ENCODE measurements at regions not wholly inside any gene's neighbourhood (a gene's known extent, or its start where the extent isn't known, plus 50 kb on each side); places are given as distances from the start of the nearest gene placed in this dataset.

DNA sequence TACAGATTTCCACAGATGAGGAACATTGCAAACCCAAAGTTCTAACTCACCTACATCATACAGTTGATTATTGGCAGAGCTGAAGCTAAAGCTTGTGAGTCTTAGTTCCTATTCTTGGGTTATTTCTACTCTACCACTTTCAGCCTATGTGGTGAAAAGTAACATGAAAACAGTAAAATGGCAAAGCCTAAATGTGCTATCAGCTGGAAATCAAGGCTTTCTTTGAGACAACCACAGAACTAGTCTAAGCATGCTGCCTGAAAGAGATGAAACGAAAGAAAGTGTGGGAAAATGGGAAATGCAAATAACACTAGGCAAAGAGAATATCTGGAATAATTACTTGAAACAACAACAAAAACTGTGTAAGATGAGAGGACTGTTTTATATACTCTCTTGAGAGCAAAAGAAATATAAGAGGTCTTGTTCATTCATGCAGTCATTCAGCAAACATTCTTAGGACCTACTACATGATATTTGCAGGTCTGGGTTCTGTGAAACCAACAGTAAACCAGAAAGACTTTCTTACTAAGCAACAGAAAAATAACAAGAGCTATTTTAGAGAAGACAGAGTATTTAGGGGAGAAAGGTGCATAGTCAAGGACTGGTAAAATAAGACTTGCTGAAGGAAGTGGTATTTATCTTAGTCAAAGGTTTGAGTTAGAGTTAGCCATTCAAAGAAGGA, 437.1 kb downstream of the HTR7 start:
- DNase-seq: no peak

DNA sequence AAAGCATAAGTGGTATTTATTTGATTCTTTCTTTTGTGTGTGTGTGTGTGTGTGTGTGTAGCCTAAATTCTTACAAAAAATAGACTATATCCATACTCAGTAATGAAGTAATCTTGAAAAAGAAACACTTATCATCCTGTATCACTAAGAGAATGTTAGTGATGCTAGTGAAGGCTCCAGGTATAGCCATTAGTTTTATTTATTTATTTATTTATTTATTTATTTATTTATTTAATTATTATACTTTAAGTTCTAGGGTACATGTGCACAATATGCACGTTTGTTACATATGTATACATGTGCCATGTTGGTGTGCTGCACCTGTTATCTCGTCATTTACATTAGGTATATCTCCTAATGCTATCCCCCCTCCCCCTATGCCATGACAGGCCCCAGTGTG, 436.0 kb downstream of the HTR7 start:
- no peak for DNase-seq

DNA sequence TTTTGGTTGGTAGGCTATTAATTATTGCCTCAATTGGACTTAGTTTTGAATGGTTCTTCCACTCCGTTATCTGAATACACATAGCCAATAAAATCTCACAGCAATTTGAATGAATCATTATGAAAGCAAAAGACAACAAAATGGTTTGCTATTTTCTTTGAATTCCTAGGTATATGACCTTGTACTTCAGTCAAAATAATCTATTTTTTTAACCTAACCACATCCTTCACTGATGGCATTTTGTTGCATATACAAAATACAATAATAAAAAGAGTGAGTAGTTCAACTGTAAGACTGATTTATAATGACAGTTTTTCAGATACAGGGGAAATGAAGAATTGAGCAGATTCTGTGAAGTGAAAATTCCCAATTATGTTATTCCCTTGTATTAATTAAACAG, 433.1 kb downstream of the HTR7 start:
- DNase-seq: no peak

DNA sequence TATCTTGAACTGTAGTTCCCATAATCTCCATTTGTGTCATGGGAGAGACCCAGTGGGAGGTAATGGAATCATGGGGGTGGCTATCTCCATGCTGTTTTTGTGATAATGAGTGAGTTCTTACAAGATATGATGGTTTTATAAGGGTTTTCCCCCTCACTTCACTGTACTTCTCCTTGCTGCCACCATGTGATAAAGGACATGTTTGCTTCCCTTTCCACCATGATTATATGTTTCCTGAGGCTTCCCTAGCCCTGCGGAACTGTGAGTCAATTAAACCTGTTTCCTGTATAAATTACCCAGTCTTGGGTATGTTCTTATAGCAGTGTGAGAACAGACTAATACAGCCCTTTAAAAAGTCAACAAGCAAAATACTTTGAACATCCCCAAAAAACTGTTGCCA, 427.7 kb downstream of the HTR7 start:
- DNase-seq: no peak

DNA sequence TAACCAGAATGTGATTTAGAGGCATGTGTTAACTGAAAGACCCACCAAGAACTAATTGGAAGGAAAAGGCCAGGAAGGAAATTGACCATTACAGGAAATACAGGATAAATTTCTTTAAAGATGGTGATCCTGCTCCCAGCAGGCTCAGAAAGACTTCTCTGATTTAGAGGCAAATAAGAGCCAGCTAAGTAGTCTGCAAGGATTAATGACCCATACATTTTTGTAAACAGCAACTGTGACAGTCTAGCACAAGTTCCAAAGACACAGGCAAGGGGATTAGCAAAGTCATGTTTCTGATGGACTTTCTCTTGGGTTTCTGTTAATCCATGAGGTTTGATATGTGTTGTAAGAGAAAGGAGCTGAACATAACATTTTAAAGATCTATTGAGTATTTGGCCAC, 425.0 kb downstream of the HTR7 start:
- DNase-seq: no peak

DNA sequence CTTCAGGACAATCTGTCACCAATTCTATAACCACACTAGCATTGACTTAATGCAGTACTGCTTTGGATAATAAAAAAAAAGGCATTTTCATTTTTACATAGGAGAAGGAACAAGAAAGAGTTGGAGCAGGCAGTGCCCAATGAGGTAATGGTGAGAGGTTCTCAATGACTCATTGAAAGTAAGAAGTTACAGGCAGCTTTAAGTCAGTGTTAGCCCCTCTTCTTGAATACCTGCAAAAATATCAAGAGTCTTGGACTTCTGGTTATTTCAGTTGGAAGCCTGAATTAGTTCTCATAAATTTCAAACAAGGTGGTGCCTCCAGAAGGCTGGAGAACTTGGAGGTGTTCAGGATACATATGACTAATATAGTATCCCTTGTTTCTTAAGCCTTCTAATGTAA, 422.5 kb downstream of the HTR7 start:
- no peak for DNase-seq

DNA sequence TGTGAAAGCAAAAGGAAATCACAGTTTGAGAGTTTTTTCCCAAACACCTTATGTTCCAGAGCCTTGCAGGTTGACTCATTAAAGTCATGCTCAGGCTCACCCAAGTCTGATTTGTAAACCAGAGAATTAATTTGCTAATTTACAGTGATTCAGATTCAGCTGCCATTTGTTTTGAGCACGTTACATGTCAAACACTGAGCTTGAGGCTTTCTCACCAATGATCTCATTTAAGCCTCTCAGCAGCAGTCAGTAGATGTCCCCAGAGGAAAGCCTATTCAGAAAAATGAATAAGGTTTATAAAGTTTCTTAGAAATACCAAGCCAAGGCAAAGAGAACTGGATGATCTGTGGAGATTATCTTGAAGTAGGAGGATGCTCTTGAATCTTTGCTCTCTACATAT, 420.4 kb downstream of the HTR7 start:
- DNase-seq: no peak

DNA sequence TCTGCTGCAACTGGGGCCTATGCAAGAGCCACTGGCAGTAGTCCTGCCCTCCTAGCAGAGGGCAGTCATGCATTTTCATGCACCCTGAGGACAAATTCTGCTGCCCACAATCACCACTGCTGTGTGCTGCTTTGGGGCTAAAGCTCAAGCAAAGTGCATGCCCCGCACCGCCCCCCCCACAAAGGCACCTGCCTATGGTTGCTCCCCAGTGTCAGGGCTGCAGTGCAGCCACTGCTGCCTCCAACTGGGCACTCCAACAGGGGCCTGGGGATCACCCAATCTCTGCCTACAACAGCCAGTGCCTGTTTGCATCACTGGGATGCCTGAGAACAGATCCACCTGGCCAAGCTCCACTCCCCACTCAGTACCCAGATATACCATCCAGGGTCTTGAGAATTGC, 417.0 kb downstream of the HTR7 start:
- no peak for DNase-seq

DNA sequence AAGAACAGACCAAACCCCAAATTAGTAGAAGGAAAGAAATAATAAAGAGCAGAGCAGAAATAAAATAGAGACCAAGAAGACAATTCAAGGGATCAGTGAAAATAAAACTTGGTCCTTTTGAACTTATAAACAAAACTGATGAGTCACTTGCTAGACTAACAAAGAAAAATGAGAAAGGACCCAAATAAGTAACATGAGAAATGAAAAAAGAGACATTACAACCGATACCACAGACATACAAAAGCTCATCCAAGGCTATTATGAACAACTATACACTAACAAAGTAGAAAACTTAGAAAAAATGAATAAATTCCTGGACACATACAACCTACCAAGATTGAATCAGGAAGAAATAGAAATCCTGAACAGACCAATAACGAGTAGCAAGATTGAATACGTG, 414.5 kb downstream of the HTR7 start:
- no peak for DNase-seq

DNA sequence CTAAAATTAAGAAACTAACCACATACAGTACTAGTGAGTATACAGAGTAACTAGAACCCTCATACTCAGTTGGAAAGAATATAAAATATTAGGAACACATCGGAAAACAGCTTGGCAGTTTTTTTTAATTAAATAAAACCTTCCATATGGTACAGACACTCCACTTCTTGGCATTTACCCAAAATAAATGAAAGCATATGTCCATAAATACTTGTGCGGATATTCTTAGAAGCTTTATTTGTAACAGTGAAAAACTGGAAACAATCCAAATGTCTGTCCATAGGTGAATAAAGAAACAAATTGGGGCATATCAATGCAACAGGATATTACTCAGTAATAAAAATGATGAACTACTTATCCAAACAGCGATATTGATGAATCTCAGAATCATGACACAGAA, 410.0 kb downstream of the HTR7 start:
- peak in 1 of 3 experiments; percentile 58 for DNase-seq

DNA sequence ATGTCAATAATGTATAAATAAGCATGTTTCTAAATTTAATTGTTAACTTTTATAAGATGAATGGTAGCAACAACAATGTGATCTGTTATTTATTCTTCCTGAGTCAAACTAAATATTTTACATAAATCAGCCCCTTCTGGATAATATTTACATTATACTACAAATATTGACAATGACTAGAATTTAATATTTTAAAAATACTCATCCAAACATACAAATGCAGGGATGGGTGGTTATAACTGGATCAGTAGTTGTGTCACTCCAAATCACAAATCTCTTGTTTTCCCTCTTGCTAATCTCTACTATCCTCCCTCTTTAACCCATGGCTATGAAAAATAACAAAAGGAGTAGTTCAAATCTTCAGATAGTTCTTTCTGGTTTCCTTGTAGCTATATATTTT, 407.0 kb downstream of the HTR7 start:
- peak in 1 of 3 experiments; percentile 9 for DNase-seq

DNA sequence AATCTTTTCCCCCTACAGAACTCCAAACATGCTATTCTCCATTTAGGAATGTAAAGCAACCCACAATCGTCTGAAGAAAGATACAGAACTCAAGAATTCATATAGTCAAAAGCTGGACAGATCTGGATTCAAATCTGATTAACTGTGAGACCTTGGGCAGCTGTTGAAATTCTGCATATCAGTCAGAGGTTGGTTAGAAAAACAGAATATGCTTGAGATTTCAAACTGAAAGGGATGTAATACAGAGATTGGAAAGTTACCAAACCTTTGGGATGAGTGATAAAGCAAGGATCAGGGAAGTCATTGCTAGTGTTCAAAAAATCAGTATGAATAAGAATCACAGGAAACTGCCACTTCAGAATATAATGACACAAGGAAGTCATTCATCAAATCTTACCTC, 406.6 kb downstream of the HTR7 start:
- peak in 1 of 3 experiments; percentile 17 for DNase-seq

DNA sequence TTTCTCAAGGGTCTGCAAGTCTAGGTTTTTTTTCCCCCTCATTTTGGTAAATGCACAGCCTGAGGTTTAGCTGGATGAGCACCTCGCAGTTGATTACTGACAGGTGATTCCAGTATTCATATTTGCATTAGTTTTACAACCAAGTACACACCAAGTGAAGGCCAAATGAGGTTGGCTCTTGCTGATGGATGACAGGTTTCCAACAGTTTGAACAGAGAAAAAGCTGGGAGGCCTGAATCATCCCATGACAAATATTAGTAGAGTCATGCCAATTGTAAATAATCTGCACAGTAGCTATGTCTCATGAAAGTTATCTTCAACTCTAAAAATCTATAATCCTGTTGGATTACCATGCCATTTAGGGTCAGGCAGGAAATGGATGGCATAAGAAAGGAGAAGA, 399.8 kb downstream of the HTR7 start:
- DNase-seq: no peak

DNA sequence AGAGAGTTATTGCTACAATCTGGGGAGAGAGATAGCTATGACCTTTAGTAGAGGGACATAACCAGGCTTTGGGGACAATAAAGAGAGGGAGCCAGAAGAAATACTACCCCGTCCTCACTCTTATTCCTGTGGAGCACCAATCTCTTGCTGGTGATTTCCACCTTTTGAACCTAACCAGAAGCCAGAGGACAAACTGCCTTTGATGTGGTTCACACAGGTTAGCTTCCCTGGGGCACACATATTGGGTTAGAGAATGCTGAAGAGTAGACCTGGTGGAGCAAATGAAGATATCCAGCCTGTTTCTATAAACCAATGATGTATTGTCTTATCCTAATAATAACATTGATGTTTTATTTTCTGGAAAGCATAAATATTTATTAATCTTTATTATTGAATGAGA, 399.3 kb downstream of the HTR7 start:
- no peak for DNase-seq

DNA sequence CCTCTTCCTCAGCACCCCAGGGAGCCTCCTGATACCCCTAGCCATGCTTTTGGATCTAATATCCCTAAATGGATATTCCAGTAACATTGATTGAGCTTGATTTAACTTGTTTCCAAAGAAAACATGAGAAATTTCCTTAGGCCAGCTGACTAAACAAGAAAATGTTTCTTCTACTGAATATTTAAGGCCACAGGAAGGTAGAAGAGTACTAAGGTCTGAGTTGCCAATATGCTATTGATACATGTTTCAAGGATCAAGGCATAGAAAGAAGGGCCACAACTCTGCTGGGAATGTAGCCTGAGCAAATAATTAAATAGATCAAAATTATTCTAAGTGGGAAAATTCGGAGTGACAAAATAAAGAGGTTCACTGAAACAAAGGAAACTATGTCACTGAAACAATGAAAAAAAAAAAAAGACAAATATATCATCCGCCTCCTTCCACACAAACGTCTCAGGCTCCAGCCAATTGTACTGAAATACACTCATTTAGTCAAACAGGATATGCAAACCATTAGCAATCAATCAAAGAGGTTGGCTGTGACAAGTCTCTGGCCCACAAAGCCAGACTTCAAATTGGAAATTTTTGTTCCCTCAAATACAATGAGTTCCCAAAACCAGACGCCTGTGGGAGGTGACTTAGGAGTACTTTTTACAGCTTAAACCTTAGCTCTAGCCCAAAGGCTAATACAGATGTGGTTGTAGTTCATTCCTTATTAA, 396.2 kb downstream of the HTR7 start:
- DNase-seq: peak in 1 of 3 experiments; percentile 2

DNA sequence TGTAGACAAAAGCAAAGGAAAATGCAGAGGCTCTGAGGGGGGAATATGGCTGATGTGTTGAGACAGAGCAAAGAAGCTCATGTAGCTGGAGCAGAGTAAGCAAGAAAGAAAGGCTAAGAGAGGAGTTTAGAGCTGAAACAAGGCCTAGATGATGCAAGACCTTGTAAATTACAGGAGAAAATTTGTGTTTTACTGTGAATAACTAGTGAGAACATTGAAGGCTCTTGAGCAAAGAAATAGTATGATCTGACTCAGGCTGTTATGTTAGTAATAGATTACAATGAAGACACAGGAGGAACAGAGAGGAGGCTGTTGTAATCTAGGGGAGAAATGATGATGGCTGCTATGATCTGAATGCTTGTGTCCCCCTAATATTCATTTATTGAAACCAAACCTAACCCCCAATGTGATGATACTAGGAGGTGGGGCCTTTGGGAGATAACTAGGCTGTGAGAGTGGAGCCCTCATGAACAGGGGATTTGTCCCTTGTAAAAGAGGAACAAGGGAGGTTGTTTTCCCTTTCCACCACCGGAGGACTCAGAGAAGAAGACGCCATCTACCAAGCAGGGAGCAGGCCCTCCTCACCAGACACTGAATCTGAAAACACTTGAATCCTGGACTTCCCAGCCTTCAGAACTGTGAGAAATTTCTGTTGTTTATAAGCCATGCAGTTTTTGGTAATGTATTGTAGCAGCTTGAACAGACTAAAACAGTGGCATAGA, 394.9 kb downstream of the HTR7 start:
- DNase-seq: no peak

DNA sequence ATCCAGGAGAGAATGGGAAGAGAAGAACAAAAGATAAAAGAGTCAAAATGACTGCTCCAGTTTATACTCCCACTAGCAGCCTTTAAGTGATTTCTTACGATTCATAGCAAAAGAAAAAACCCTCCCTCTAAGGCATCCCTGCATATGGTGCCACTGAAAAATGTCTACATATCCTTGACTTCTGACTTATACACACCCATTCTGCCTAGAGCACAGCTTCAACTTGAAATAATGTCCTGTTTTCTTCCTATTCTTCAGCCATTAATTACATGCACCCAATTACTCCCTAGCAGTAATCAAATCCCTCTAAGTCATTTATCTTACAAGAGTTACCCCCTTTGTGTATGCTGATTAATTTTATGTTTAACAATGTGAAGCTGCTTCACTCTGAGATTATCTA, 393.5 kb downstream of the HTR7 start:
- no peak for DNase-seq

DNA sequence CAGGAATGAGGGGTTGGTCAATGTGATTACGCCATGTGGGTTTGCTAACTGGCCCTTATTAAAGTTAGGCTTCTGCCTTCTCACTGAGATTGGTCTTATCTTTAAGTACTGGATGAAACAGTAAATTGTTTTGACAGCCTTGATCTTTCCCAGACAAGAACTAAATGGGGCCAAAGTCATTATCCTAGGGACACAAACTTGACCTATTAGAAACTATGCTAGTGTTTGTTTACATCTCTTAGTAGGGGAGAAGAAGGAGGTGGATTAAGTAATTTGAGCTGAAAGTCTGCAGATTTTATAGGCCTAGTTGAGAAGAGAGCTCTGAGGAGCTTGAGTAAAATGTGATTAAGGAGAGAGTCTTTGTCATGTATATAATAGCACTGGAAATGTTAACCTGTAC, 386.9 kb downstream of the HTR7 start:
- DNase-seq: peak in 1 of 3 experiments; percentile 1

DNA sequence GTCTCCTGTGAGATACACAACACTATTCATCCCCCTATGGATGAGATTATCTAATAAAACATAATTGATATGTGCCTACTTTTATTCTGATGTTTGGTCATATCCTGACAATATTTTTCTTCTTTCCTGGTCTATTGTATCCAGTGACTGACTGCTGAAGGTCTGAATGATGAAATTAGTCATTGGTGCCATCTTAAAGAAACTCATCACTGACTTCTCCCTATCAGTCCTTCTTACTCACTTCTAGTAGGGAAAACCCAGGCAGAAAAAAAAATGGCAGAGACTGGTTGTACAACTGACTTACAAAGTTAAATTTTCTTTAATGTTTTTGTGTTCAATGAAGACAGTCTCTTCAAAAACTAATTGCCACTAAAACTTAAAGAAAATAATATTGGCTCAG, 377.4 kb downstream of the HTR7 start:
- DNase-seq: no peak

DNA sequence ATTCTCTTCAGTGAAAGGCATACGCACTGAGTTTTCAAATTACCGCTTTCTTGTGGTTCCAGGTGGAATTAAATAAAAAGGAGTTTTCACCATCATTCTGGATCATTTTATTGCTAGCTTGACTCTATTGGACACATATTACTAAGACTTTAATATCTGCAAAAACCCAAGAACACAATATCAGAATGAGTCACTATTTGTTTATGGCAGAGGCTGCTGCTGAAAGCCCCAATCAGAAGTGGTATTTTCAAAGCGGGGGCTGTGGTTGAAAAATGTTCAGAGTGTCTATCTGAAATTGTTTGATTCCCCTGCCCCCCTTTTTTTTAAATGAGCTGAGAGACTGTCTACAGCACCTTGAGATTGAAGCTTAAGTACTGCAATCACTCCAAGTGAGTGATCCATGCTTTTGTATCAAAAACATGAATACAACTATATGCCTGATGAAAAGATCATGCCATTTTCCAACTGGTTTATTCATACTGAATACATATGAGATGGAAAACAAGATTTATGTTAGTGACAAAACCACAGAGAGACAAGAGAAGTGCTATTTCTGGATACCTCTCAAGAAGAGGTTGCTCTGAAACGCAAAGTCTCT, 376.4 kb downstream of the HTR7 start:
- no peak for DNase-seq

DNA sequence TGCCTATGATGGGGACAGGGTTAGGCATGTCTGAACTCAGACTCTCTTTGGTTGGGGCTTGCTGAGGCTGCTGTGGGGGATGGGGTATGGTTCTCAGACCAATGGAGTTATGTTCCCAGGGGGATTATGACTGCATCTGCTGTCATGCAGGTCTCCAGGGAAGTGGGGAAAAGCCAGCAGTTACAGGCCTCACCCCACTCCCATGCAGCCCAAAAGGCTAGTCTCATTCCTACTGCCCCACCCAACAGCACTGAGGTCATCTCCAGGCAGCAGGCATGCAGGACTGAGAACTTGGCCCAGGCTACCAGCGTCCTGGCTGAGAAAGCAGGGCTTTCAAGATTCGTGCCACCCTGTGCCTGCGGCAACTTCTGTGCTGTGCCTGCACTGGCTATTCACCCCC, 373.3 kb downstream of the HTR7 start:
- no peak for DNase-seq

DNA sequence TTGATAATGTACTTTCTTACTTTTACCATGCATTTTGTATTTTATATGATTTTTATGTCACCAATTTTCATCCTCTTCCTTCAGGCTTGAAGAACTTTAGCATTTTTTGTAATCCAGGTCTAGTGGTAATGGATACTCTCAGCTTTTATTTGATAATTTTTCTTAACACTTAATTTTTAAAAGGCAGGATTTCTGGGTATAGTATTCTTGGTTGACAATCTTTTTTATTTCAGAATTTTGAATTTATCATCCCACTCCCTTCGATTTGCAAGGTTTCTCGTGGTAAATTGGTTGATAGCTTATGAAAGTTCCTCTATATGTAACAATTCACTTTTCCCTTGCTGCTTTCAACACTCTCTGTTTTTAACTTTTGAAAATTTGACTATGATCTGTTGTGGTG, 363.7 kb downstream of the HTR7 start:
- DNase-seq: no peak

DNA sequence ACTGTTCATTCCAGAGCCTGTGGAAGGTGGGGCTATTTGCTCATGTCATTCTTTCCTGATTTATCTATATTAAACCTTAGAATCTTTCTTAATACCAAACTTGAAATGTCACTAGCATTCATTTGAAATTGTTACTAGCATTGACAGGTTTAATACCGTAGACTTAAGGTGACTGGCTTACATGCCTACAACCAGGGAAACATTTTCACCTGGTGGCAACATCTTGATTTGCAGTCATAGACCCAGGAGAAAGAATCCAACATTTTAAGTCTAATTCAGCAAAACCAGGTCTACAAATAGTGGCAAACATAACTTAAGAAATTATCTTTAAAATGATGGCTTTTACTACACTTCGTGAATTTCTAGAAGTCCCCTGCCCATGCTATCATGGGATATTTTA, 353.7 kb downstream of the HTR7 start:
- no peak for DNase-seq

DNA sequence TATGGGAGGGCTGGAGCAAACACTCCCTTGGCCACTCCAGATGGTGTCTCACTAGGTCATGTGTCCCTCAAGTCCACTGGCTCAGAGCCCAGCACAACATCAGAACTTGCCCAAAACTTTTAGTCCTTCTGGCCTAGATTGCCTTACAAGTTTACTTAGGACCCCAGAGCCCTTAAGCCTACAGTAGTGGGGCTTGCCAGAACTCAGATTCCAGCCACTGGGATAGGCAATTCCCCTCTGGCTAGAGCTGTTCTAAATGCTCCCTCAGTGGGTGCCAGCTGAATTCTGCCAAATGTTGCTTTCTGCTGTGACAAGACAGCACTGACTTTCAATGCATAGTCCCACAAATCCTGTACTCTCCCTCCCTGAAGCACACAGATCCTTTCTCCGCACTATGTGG, 331.1 kb downstream of the HTR7 start:
- DNase-seq: no peak

Measured in NCI-H1417 (cell line).